ENCODE measurements at regions not wholly inside any gene's neighbourhood (a gene's known extent, or its start where the extent isn't known, plus 50 kb on each side); places are given as distances from the start of the nearest gene placed in this dataset.

GRCh38 chr14:71287567-71287966, 380.3 kb downstream of the PCNX1 start:
- DNase-seq (ENCODE audit: low read depth): no peak

GRCh38 chr14:71289536-71289935, 382.3 kb downstream of the PCNX1 start:
- DNase-seq (ENCODE audit: low read depth): no peak

DNA sequence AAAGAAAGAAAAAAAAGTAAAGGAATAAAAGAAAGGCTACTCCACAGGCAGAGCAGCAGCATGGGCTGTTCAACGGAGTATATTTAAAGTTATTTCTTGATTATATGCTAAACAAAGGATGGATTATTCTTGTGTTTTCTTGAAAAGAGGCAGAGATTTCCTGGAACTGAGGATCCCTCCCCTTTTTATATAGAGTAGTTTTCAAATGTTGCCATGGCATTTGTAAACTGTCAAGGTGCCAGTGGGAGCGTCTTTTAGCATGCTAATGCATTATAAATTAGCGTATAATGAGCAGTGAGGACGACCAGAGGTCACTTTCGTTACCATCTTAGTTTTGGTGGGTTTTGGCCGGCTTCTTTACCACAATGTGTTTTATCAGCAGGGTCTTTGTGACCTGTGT, 383.0 kb downstream of the PCNX1 start:
- DNase-seq (ENCODE audit: low read depth): no peak

- DNase-seq (ENCODE audit: low read depth): peak; percentile 13
Measured at GRCh38 chr14:71290960-71291466, 383.8 kb downstream of the PCNX1 start.

DNA sequence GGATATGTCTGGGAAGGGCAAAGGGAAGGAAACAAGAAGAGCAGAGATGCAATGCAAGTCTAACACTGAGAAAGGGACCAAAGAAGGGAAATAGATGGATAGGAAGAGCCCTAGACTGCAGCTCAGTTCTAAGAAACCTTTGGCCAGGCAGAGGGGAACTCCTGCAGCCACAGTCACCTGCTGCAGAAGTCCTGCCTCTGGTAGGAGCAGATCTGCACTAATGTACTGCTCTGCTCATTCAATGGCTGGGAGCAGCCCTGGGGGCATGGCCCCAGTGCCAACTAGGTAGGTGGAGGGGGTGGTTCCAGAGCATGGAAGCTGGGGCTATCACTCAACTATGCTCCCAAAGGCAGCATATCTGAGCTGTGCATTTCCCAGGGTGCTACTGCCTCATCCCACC, 388.9 kb downstream of the PCNX1 start:
- no peak for DNase-seq (ENCODE audit: low read depth)

GRCh38 chr14:71300566-71301330, 393.5 kb downstream of the PCNX1 start:
- no peak for DNase-seq (ENCODE audit: low read depth)

- no peak for DNase-seq (ENCODE audit: low read depth)
Measured at GRCh38 chr14:71301611-71302010, 394.4 kb downstream of the PCNX1 start.

- no peak for DNase-seq (ENCODE audit: low read depth)
Measured at GRCh38 chr14:71304690-71305089, 397.4 kb downstream of the PCNX1 start.

GRCh38 chr14:71308671-71309070, 401.4 kb downstream of the PCNX1 start:
- no peak for DNase-seq (ENCODE audit: low read depth)

- no peak for DNase-seq (ENCODE audit: low read depth)
Measured at GRCh38 chr14:71309756-71310155, 402.5 kb downstream of the PCNX1 start.

- DNase-seq (ENCODE audit: low read depth): no peak
Measured at GRCh38 chr14:71311061-71311460, 403.8 kb downstream of the PCNX1 start.

- DNase-seq (ENCODE audit: low read depth): no peak
Measured at GRCh38 chr14:71314717-71315116, 407.5 kb downstream of the PCNX1 start.

- DNase-seq (ENCODE audit: low read depth): no peak
Measured at GRCh38 chr14:71317385-71318096, 410.3 kb downstream of the PCNX1 start.

DNA sequence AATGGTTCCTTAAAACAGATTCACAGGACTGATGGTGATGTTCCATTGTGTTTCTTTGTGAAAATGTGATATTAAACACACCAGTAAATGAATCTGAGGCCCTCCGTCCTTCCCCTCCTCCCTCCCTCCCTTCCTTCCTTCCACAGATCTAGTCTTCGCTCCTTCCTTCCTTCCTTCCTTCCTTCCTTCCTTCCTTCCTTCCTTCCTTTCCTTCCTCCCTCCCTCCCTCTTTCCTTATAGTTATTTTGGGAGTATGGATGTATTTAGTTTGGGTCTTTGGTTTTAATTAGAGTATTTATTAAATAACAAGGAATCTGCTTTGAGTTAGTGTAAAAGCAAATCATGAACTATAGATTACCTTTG, 410.8 kb downstream of the PCNX1 start:
- DNase-seq (ENCODE audit: low read depth): no peak

DNA sequence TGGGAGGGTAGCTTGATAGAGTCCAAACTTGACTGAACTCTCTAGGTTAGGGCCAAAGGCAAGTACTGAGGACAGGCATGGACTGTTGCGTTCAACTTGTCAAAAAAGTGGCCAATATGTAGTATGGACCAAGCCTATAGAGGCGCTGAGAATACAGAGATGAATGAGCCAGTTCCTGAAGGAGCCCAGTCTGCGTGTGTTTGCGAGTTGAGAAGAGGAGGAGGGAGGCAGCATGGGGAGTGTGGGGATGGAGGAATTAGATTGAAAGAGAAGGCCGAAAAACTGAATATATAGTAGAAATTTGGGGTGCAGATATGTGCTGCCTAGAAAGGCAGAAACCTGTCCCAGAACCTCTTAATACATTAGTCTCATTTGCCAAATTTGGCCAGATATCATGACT, 412.4 kb downstream of the PCNX1 start:
- DNase-seq (ENCODE audit: low read depth): no peak

DNA sequence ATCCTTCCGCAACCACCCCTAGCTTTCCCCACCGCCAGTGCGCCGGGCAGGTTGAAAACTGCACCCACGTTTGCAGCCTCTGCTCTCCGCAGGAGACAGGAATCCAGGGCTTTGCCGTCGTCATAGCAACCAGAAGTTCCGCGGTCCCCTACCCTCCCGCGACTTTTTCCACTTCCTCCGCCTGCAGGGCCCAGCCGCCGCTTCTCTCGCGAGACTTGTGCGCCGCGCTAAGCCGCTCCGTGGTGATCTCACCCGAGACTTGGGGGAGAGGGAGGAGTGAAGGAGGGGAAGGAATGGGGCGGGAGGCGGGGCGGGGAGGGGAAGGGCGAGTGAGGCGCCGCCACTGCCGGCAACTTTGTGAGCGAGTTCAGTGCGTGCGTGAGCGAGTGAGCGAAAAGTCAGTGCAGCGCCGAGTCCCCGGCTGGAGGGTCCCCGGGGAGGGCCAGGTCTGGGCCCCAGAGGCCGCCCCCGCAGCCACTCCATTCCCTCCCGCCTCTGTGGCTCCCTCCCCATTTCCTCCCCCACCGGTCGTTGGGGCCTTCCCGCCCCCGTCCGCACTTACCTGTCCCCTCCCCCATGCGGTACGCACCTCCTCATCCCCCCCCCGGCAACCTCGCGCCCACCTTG, 413.0 kb downstream of the PCNX1 start, which contains the start of gene SIPA1L1:
SIPA1L1 (plus strand) TSS at position 370 of the 627 bp plus-strand sequence.
- peak; percentile 98 for DNase-seq (ENCODE audit: low read depth)

GRCh38 chr14:71320734-71321573, 413.7 kb downstream of the PCNX1 start:
- DNase-seq (ENCODE audit: low read depth): no peak

- DNase-seq (ENCODE audit: low read depth): no peak
Measured at GRCh38 chr14:71321574-71322315, 414.5 kb downstream of the PCNX1 start.

DNA sequence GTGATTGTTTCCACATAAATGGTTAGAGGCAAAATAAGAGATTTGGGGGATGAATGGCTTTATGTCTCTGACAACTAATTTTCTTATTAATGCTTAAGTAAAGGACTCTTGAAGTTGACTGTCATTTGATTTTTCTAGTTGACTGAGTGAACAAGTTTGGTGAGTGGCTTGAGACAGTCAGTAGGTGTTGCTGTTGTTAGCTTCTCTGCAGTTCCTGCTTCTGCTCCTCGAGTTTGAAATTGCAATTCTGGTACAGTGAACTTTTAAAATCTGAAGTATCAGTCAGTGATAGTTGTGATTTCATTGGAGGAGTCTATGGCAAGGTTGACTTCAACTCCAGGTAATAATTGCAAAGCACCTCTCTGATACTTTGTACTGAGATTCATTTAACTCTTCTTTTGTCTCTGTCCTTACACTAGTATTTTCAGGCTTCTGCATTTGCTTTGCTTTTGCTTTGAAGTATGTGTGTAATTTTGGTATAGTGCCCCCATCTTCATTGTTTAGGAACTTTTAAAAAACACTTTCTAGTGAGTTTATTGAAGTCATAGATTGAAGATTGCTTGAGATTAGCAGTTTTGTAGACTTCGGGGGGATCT, 415.5 kb downstream of the PCNX1 start:
- DNase-seq (ENCODE audit: low read depth): peak; percentile 43

DNA sequence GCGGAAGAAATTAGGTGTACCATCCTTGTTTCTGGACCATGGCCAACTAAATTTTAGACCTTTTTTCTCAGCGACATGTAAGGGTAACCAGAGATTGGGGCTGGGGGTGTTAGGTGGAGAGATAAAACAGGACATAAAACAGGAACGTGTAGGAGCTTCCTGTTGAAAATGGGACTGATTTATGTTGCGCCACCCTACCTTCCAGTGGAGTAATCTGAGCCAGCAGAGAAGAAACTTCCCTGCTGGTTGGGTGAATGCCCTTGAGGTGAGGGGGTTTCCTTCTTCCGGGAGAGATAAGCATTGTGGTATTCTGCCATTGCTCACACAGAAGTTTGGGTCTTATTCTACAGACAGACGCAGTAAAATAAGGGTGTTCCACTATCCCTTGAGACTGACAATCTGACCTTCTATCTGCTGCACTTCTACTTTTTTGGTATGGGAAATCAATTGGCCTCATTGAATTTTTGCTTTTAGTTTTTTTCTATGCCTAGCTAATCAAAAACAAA, 417.6 kb downstream of the PCNX1 start:
- no peak for DNase-seq (ENCODE audit: low read depth)
